ENCODE measurements at regions not wholly inside any gene's neighbourhood (a gene's known extent, or its start where the extent isn't known, plus 50 kb on each side); places are given as distances from the start of the nearest gene placed in this dataset.

DNA sequence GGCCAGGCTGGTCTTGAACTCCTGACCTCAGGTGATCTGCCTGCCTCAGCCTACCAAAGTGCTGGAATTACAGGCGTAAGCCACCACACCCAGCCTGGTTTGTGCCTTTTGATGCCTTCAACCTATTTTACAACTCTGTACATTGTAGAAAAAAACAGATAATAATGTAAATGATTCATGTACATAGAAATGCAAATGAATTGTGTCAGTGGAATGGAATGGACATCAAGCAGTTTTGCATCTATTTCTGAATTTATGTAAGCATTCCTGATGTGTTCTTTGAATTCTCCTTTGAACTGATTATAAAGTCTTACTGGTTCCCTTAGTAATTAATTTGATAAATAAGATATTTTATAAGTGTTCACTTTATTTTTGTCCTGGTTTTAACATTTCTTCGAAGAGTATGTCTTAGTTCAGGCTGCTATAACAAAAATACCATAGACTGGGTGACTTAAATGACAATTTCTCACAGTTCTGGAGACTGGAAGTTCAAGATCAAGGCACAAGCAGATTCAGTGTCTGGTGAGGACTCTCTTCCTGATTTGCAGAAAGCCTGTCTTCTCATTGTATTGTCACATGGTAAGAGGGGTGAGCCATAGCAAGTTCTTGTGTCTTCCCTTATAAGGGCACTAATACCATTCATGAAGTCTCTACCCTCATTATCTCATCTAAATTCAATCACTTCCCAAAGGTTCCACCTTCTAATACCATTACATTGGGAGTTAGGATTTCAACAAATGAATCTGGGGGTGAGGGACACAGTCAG, 162.2 kb upstream of the S100G start:
- Histone ChIP-seq H3K79me2 (ENCODE audit: insufficient read depth, low read length) (no peaks in the 10 kb centered on the region), H3K4me2 (ENCODE audit: low read depth, low read length, poor library complexity, severe bottlenecking) (no peak overlapping the region), H3K4me1 (ENCODE audit: insufficient read depth, low read length, poor library complexity, severe bottlenecking) (no peaks in the 10 kb centered on the region), H3K27me3 (ENCODE audit: insufficient read depth, low read length, poor library complexity, severe bottlenecking) (no peaks in the 10 kb centered on the region), H3K9ac (ENCODE audit: low read depth, low read length, poor library complexity, severe bottlenecking) (no peak overlapping the region), H4K20me1 (ENCODE audit: insufficient read depth, low read length, poor library complexity, severe bottlenecking) (no peaks in the 10 kb centered on the region), H3K4me3 (ENCODE audit: low read length, poor library complexity, severe bottlenecking) (no peak overlapping the region), H3K9me2 (replicated peaks; ENCODE audit: low read depth, low read length) (no peaks in the 10 kb centered on the region), H2AFZ (ENCODE audit: low read length) (no peak overlapping the region), H3K36me3 (ENCODE audit: insufficient read depth, low read length) (no peaks in the 10 kb centered on the region), H3F3A (ENCODE audit: low read depth) (no peaks in the 10 kb centered on the region), H3K9me3 (ENCODE audit: insufficient read depth, low read depth, low read length) (no peaks in the 10 kb centered on the region)
- TF ChIP-seq, protein P1, sequence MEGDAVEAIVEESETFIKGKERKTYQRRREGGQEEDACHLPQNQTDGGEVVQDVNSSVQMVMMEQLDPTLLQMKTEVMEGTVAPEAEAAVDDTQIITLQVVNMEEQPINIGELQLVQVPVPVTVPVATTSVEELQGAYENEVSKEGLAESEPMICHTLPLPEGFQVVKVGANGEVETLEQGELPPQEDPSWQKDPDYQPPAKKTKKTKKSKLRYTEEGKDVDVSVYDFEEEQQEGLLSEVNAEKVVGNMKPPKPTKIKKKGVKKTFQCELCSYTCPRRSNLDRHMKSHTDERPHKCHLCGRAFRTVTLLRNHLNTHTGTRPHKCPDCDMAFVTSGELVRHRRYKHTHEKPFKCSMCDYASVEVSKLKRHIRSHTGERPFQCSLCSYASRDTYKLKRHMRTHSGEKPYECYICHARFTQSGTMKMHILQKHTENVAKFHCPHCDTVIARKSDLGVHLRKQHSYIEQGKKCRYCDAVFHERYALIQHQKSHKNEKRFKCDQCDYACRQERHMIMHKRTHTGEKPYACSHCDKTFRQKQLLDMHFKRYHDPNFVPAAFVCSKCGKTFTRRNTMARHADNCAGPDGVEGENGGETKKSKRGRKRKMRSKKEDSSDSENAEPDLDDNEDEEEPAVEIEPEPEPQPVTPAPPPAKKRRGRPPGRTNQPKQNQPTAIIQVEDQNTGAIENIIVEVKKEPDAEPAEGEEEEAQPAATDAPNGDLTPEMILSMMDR (conservative IDR thresholded peaks at IDR 0.05; ENCODE audit: low read length), result no peak
- no peak for TF ChIP-seq EZH2phosphoT487 (IDR thresholded peaks at IDR 0.05; ENCODE audit: borderline replicate concordance)

DNA sequence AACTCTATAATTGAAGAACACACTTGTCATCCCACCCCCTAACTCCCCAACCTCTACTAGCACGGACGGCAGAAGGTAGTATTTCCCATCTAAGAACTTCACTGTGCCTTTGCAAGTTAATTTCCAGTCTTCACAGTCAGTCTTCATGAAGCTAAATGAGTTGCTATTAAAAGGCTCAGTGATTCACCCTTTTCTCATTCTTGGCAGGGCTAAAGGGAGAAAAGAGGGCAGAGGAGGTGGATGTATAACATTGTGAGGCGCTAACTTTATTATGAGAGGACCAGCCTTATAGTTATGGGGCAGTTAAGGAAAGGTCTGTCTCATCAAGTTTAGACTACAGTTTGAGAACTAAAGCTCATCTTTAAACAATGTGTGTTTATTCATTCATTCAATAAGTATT, 161.0 kb upstream of the S100G start:
- Histone ChIP-seq H3K4me2 (ENCODE audit: low read depth, low read length, poor library complexity, severe bottlenecking) (no peak overlapping the region), H3K79me2 (ENCODE audit: insufficient read depth, low read length) (no peaks in the 10 kb centered on the region), H3K9ac (ENCODE audit: low read depth, low read length, poor library complexity, severe bottlenecking) (no peak overlapping the region), H2AFZ (ENCODE audit: low read length) (no peak overlapping the region), H3K9me2 (replicated peaks; ENCODE audit: low read depth, low read length) (no peaks in the 10 kb centered on the region), H3K4me3 (ENCODE audit: low read length, poor library complexity, severe bottlenecking) (no peak overlapping the region), H3K36me3 (ENCODE audit: insufficient read depth, low read length) (no peaks in the 10 kb centered on the region), H3K27me3 (ENCODE audit: insufficient read depth, low read length, poor library complexity, severe bottlenecking) (no peaks in the 10 kb centered on the region), H3K9me3 (ENCODE audit: insufficient read depth, low read depth, low read length) (no peaks in the 10 kb centered on the region), H4K20me1 (ENCODE audit: insufficient read depth, low read length, poor library complexity, severe bottlenecking) (no peaks in the 10 kb centered on the region), H3K4me1 (ENCODE audit: insufficient read depth, low read length, poor library complexity, severe bottlenecking) (no peaks in the 10 kb centered on the region), H3F3A (ENCODE audit: low read depth) (no peaks in the 10 kb centered on the region)
- no peak for TF ChIP-seq EZH2phosphoT487 (IDR thresholded peaks at IDR 0.05; ENCODE audit: borderline replicate concordance)
- TF ChIP-seq, protein P1 (conservative IDR thresholded peaks at IDR 0.05; ENCODE audit: low read length), result no peak

DNA sequence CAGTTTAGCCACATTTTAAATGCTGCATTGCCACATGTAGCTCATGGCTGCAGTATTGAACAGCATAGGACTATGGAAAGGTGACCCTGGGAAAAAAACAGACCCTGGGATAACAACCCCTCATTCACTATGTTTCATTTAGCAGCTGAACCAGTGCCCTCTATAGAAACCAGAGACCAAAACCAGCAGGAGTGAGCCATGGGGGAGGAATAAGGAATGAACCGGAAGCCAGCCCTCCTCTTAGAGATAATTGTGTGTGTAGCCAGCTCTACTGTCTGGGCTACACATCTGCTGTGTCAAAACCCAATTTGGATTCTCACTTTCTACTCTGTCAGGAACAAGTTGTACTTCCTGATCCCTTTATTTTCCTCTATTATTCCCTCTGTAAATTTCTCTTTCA, 158.5 kb upstream of the S100G start:
- no peaks in the 10 kb centered on the region for H3K4me1 ChIP-seq (ENCODE audit: insufficient read depth, low read length, poor library complexity, severe bottlenecking)

More for the DNA sequence above, 158.5 kb upstream of the S100G start:
- Histone ChIP-seq H3K4me2 (ENCODE audit: low read depth, low read length, poor library complexity, severe bottlenecking) (no peak overlapping the region), H3K79me2 (ENCODE audit: insufficient read depth, low read length) (no peaks in the 10 kb centered on the region), H4K20me1 (ENCODE audit: insufficient read depth, low read length, poor library complexity, severe bottlenecking) (no peaks in the 10 kb centered on the region), H3K9me3 (ENCODE audit: insufficient read depth, low read depth, low read length) (no peaks in the 10 kb centered on the region), H3K27me3 (ENCODE audit: insufficient read depth, low read length, poor library complexity, severe bottlenecking) (no peaks in the 10 kb centered on the region), H3K9me2 (replicated peaks; ENCODE audit: low read depth, low read length) (no peaks in the 10 kb centered on the region), H3K36me3 (ENCODE audit: insufficient read depth, low read length) (no peaks in the 10 kb centered on the region), H3F3A (ENCODE audit: low read depth) (no peaks in the 10 kb centered on the region), H2AFZ (ENCODE audit: low read length) (no peak overlapping the region), H3K9ac (ENCODE audit: low read depth, low read length, poor library complexity, severe bottlenecking) (no peak overlapping the region), H3K4me3 (ENCODE audit: low read length, poor library complexity, severe bottlenecking) (no peak overlapping the region)
- no peak for TF ChIP-seq EZH2phosphoT487 (IDR thresholded peaks at IDR 0.05; ENCODE audit: borderline replicate concordance)
- TF ChIP-seq, protein P1 (conservative IDR thresholded peaks at IDR 0.05; ENCODE audit: low read length), result no peak

Data from Loucy (cell line).